ENCODE measurements at regions not wholly inside any gene's neighbourhood (a gene's known extent, or its start where the extent isn't known, plus 50 kb on each side); places are given as distances from the start of the nearest gene placed in this dataset.

DNA sequence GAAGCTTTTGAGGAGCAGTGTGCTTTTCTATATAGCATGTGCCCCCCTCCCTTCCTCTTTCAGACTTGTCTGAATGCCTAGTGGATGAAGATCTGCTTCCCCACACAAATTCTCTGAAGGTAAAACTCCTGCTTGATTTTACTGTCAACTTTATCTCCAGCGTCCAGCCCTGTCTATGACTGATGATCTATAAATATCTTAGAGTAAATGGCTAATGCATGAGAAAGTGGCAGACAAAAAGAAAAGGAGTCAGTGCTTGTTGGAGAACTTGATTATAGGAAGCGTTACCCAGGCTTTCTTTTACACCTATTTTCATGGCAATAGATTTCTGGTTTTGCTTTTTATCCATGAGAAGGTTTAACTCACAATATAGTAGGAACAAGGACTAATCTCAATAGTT, 168.3 kb upstream of the HS3ST1 start:
- H3K4me1 ChIP-seq = no peaks in the 10 kb centered on the region
- no peaks in the 10 kb centered on the region for H3K36me3 ChIP-seq
- no peaks in the 10 kb centered on the region for H3K27me3 ChIP-seq
- no peaks in the 10 kb centered on the region for H3K9me3 ChIP-seq
- intact Hi-C loops (cut with DNase I; ENCODE audit: low total_unique reads) = no loop called here
- DNase-seq (ENCODE audit: low spot score in 2 of 2) = no peak
- H3K4me3 ChIP-seq = no peak overlapping the region
- TF ChIP-seq POLR2AphosphoS5 (IDR thresholded peaks at IDR 0.05) = no peak
- TF ChIP-seq POLR2A (IDR thresholded peaks at IDR 0.05) = no peak
- TF ChIP-seq, protein P1, sequence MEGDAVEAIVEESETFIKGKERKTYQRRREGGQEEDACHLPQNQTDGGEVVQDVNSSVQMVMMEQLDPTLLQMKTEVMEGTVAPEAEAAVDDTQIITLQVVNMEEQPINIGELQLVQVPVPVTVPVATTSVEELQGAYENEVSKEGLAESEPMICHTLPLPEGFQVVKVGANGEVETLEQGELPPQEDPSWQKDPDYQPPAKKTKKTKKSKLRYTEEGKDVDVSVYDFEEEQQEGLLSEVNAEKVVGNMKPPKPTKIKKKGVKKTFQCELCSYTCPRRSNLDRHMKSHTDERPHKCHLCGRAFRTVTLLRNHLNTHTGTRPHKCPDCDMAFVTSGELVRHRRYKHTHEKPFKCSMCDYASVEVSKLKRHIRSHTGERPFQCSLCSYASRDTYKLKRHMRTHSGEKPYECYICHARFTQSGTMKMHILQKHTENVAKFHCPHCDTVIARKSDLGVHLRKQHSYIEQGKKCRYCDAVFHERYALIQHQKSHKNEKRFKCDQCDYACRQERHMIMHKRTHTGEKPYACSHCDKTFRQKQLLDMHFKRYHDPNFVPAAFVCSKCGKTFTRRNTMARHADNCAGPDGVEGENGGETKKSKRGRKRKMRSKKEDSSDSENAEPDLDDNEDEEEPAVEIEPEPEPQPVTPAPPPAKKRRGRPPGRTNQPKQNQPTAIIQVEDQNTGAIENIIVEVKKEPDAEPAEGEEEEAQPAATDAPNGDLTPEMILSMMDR (IDR thresholded peaks at IDR 0.05) = no peak
- no peak overlapping the region for H3K27ac ChIP-seq

DNA sequence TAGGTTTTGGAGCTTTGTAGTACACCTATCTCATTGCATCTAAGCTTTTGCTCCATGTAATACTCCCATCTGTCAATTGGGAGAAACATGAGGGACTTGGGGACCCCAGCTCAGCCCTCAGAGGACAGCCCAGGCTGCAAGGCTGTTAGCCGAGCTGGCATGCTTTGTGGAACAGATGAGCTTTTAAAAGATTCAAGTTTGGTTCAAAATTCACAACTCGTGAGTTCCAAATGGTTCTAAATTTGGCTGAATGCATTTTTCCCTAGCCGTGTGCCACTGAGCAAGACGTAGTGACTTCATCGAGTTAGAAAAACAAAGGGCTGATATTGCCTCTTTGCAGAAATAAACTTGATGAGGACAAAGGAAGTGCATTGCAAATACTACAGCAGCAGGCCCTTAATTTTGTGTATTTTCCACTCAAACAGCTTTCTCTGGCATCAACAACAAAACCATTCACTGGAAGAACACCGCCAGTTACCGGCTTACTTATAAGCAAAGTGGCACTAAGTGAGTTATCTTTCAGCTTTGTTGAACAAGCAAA, 165.0 kb upstream of the HS3ST1 start:
- TF ChIP-seq, protein P1 (IDR thresholded peaks at IDR 0.05) = no peak
- TF ChIP-seq POLR2AphosphoS5 (IDR thresholded peaks at IDR 0.05) (no peak), POLR2A (IDR thresholded peaks at IDR 0.05) (no peak)
- Histone ChIP-seq H3K27me3 (no peaks in the 10 kb centered on the region), H3K36me3 (no peaks in the 10 kb centered on the region), H3K27ac (no peak overlapping the region), H3K4me3 (no peak overlapping the region), H3K4me1 (no peaks in the 10 kb centered on the region), H3K9me3 (no peaks in the 10 kb centered on the region)
- no peak for DNase-seq (ENCODE audit: low spot score in 2 of 2)
- intact Hi-C loops (cut with DNase I; ENCODE audit: low total_unique reads) = no loop called here

DNA sequence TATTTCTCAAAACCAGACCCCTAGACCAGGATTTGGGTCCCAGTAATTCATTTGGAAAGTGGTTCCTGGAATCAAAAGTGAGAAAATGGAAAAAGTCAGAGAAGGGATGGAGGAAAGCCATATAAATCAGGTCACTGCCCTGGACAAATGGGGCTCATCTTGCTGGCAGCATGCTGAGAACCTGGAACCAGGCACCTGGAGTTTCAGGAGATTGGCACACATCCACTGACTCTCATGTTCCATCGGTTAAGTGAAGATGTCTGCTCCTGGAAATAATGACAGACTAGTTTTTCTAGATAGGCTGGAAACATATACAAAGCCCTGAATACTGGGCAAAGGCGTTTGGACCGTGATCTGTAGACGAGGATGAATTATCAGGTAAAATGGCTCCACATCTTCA, 163.6 kb upstream of the HS3ST1 start:
- H3K27ac ChIP-seq = no peak overlapping the region
- TF ChIP-seq, protein P1 (IDR thresholded peaks at IDR 0.05) = no peak
- no peak for TF ChIP-seq POLR2AphosphoS5 (IDR thresholded peaks at IDR 0.05)
- TF ChIP-seq POLR2A (IDR thresholded peaks at IDR 0.05) = no peak
- intact Hi-C loops (cut with DNase I; ENCODE audit: low total_unique reads) = no loop called here
- no peaks in the 10 kb centered on the region for H3K9me3 ChIP-seq
- no peaks in the 10 kb centered on the region for H3K36me3 ChIP-seq
- DNase-seq (ENCODE audit: low spot score in 2 of 2) = no peak
- no peak overlapping the region for H3K4me3 ChIP-seq
- H3K27me3 ChIP-seq = no peaks in the 10 kb centered on the region
- H3K4me1 ChIP-seq = no peaks in the 10 kb centered on the region

DNA sequence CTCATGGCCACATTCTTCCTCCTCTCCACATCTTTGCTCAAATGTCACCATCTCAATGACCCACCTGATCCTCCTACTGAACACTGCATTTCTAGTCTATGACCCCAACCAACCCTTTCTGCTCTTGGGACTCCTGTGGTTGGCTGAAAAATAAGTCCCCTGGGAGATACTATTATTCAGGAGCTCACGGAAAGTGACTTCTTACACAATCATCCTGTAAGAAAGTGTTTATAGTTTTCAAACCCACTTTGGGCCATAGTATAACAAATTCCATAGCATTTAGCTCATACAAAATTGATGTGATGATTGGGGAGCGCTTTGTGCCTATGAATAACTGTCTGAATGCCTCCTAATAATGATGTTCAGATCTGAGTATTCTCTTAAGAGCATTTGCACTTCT, 161.4 kb upstream of the HS3ST1 start:
- no peak for TF ChIP-seq POLR2AphosphoS5 (IDR thresholded peaks at IDR 0.05)
- TF ChIP-seq POLR2A (IDR thresholded peaks at IDR 0.05) = no peak
- TF ChIP-seq, protein P1 (IDR thresholded peaks at IDR 0.05) = no peak
- H3K4me1 ChIP-seq = no peaks in the 10 kb centered on the region
- no peak overlapping the region for H3K27ac ChIP-seq
- H3K9me3 ChIP-seq = no peaks in the 10 kb centered on the region
- no peak overlapping the region for H3K4me3 ChIP-seq
- intact Hi-C loops (cut with DNase I; ENCODE audit: low total_unique reads) = no loop called here
- no peaks in the 10 kb centered on the region for H3K36me3 ChIP-seq
- H3K27me3 ChIP-seq = no peaks in the 10 kb centered on the region
- no peak for DNase-seq (ENCODE audit: low spot score in 2 of 2)

DNA sequence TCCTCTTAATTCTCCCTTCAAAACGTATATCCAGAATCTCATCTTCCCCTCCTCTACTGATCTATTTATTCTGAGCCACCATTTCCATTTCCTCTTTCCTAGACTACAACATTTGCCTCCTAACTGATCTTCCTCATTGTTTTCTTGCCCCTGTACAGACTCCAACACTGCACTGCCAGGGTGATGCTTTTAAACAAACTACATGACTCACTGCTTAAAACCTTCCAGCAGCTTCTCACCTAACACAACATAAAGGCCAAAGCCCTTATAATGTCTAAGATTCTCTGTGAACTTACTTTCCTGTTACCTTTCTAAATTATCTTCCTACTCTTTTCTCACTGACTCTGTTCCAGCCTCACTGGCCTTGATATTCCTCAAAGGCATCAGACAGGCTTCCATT, 161.0 kb upstream of the HS3ST1 start:
- no peaks in the 10 kb centered on the region for H3K9me3 ChIP-seq
- intact Hi-C loops (cut with DNase I; ENCODE audit: low total_unique reads) = no loop called here

More for the DNA sequence above, 161.0 kb upstream of the HS3ST1 start:
- TF ChIP-seq POLR2A (IDR thresholded peaks at IDR 0.05) = no peak
- TF ChIP-seq POLR2AphosphoS5 (IDR thresholded peaks at IDR 0.05) = no peak
- TF ChIP-seq, protein P1 (IDR thresholded peaks at IDR 0.05) = no peak
- Histone ChIP-seq H3K4me3 (no peak overlapping the region), H3K27ac (no peak overlapping the region), H3K4me1 (no peaks in the 10 kb centered on the region), H3K36me3 (no peaks in the 10 kb centered on the region), H3K27me3 (no peaks in the 10 kb centered on the region)
- DNase-seq (ENCODE audit: low spot score in 2 of 2) = no peak
